ENCODE measurements at regions not wholly inside any gene's neighbourhood (a gene's known extent, or its start where the extent isn't known, plus 50 kb on each side); places are given as distances from the start of the nearest gene placed in this dataset.

- Histone ChIP-seq H3K4me1 (no peaks in the 10 kb centered on the region), H3K4me2 (no peak overlapping the region), H3K9me3 (no peaks in the 10 kb centered on the region; the same call in 2 of the 3 replicates), H3K27ac (no peak overlapping the region), H3K4me3 (no peak overlapping the region)
- FAIRE-seq (no peak), ATAC-seq (no peak), DNase-seq (ENCODE audit: low read depth in 1 of 2, low spot score in 1 of 2) (no peak)
- CTCF ChIA-PET: no interaction called here
- WGBS (ENCODE audit: missing lambda C conversion rate): 36% methylated on average over 9 of the region's 9 CpGs
- POLR2A ChIA-PET: no interaction called here
- no peak for TF ChIP-seq ZFP36 (IDR thresholded peaks at IDR 0.05; ENCODE audit: borderline replicate concordance, partially characterized antibody)
- no peak for TF ChIP-seq CBX8 (IDR thresholded peaks at IDR 0.05)
- no peak for TF ChIP-seq HOXA7 (CRISPR knock-in tag; IDR thresholded peaks at IDR 0.05)
- no peak for TF ChIP-seq FOSB (CRISPR knock-in tag; IDR thresholded peaks at IDR 0.05)
- no peak for TF ChIP-seq EHF (CRISPR knock-in tag; IDR thresholded peaks at IDR 0.05)
These were observed 199.9 kb upstream of the TCERG1L start for GRCh38 chr10:131511391-131511790.

GRCh38 chr10:131512852-131513251 is 201.3 kb upstream of the TCERG1L start:
- CTCF ChIA-PET: no interaction called here
- H3K9me3 ChIP-seq: no peaks in the 10 kb centered on the region; the same call in 2 of the 3 replicates
- H3K4me2 ChIP-seq: no peak overlapping the region
- H3K4me3 ChIP-seq: no peak overlapping the region
- no peak for FAIRE-seq
- DNase-seq (ENCODE audit: low read depth in 1 of 2, low spot score in 1 of 2): no peak
- 23% methylated on average over 6 of the region's 7 CpGs for WGBS (ENCODE audit: missing lambda C conversion rate)
- no peak overlapping the region for H3K27ac ChIP-seq
- POLR2A ChIA-PET: no interaction called here
- H3K4me1 ChIP-seq: no peaks in the 10 kb centered on the region
- no peak for TF ChIP-seq HOXA7 (CRISPR knock-in tag; IDR thresholded peaks at IDR 0.05)
- TF ChIP-seq KDM1A (IDR thresholded peaks at IDR 0.05; ENCODE audit: low read depth): no peak
- no peak for TF ChIP-seq NFE2L2 (conservative IDR thresholded peaks at IDR 0.05; ENCODE audit: low read length)
- TF ChIP-seq CHD2 (IDR thresholded peaks at IDR 0.05; ENCODE audit: low read length, partially characterized antibody): no peak
- no peak for TF ChIP-seq CBX2 (IDR thresholded peaks at IDR 0.05; ENCODE audit: borderline replicate concordance, low read depth)
- ATAC-seq: no peak

- FAIRE-seq: no peak
- Histone ChIP-seq H3K4me1 (no peaks in the 10 kb centered on the region), H3K9me3 (no peaks in the 10 kb centered on the region; the same call in 2 of the 3 replicates), H3K4me2 (no peak overlapping the region), H3K27ac (no peak overlapping the region), H3K4me3 (no peak overlapping the region)
- TF ChIP-seq EP300 (IDR thresholded peaks at IDR 0.05) (no peak), SMC3 (IDR thresholded peaks at IDR 0.05) (no peak), BHLHE40 (IDR thresholded peaks at IDR 0.05; ENCODE audit: low read depth, low read length) (no peak), HEYL (CRISPR knock-in tag; IDR thresholded peaks at IDR 0.05) (no peak), NFE2L2 (conservative IDR thresholded peaks at IDR 0.05; ENCODE audit: low read length) (no peak), FOSL2 (IDR thresholded peaks at IDR 0.05) (no peak), FOSL2 (CRISPR knock-in tag; IDR thresholded peaks at IDR 0.05) (no peak), RNF2 (IDR thresholded peaks at IDR 0.05; ENCODE audit: borderline replicate concordance, low read depth) (no peak), CEBPB (IDR thresholded peaks at IDR 0.05) (no peak), MYC (IDR thresholded peaks at IDR 0.05; ENCODE audit: borderline replicate concordance, low read length) (no peak), USF2 (IDR thresholded peaks at IDR 0.05) (no peak), HDAC2 (IDR thresholded peaks at IDR 0.05) (no peak), HES2 (IDR thresholded peaks at IDR 0.05) (no peak), CTCF (IDR thresholded peaks at IDR 0.05) (no peak), ZFP36 (IDR thresholded peaks at IDR 0.05; ENCODE audit: borderline replicate concordance, partially characterized antibody) (no peak)
- CTCF ChIA-PET: interaction anchor here (1.0 kb wide), 1 partner anchor 43 kb away, joined by 3 read pairs; no protein-coding TSS in a partner anchor
- no peak for ATAC-seq
- POLR2A ChIA-PET: no interaction called here
- DNase-seq (ENCODE audit: low read depth in 1 of 2, low spot score in 1 of 2): no peak
- 9% methylated on average over 4 of the region's 4 CpGs for WGBS (ENCODE audit: missing lambda C conversion rate)
These were observed 201.9 kb upstream of the TCERG1L start for GRCh38 chr10:131513445-131513844.
